ENCODE measurements at regions not wholly inside any gene's neighbourhood (a gene's known extent, or its start where the extent isn't known, plus 50 kb on each side); places are given as distances from the start of the nearest gene placed in this dataset.

DNA sequence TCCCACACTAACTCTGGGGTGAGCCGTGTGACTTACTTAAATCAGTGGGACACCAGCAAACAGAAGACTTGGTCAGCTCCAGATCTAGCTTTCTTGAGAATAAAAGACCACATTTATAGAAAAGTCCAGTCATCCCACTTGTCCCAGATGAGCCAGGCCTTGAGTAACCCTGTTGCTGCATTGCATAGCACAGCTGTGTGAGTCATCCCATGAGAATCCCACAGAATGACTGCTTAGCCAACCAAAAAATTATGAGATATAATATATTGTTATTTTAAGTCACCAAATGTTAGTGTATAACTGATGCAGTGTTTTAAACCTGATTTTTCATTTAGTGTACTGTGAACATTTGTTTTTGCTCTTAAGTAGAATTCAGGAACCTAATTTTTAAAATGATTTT, 94.2 kb upstream of the FSHR start:
- DNase-seq (ENCODE audit: low read depth, low spot score), result no peak
- no peak overlapping the region for H3K9ac ChIP-seq (ENCODE audit: insufficient read length)
- no peak overlapping the region for H3K27ac ChIP-seq
- no peaks in the 10 kb centered on the region for H3K36me3 ChIP-seq (ENCODE audit: insufficient read depth, low read length)
- H3K4me3 ChIP-seq, result no peak overlapping the region
- TF ChIP-seq EZH2 (IDR thresholded peaks at IDR 0.05) (no peak), POLR2AphosphoS5 (IDR thresholded peaks at IDR 0.05; ENCODE audit: borderline replicate concordance, low read depth, low read length) (no peak), FOXP2 (optimal IDR thresholded peaks at IDR 0.05; ENCODE audit: control extremely low read depth, extremely low read length, insufficient read depth) (no peak)
- H3K9me3 ChIP-seq (ENCODE audit: low read depth, low read length), result no peaks in the 10 kb centered on the region

DNA sequence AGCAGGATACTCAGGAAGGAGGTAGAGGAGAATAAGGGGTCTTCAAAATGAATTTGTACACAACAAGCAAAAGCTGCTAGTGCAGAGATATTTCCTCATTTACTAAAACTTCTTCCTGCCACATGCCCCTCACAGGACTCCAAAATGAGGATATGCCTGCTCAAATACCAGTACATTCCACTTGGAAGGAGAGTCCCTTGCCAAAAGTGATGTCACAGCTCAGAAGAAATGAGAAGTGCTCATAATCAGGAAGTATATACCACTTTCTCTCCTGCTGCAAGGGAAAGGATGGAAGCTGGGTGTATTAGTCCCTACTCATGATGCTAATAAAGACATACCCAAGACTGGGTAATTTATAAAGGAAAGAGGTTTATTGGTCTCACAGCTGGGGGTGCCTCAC, 87.7 kb upstream of the FSHR start:
- Histone ChIP-seq H3K36me3 (ENCODE audit: insufficient read depth, low read length) (no peaks in the 10 kb centered on the region; the same call in 1 of the 2 replicates), H3K9ac (ENCODE audit: insufficient read length) (peak overlapping the region; percentile 62), H3K27ac (peak overlapping the region; percentile 94), H3K4me3 (peak overlapping the region; percentile 27), H3K9me3 (ENCODE audit: low read depth, low read length) (no peaks in the 10 kb centered on the region)
- no peak for TF ChIP-seq FOXP2 (optimal IDR thresholded peaks at IDR 0.05; ENCODE audit: control extremely low read depth, extremely low read length, insufficient read depth)
- TF ChIP-seq POLR2AphosphoS5 (IDR thresholded peaks at IDR 0.05; ENCODE audit: borderline replicate concordance, low read depth, low read length), result no peak
- no peak for TF ChIP-seq EZH2 (IDR thresholded peaks at IDR 0.05)
- DNase-seq (ENCODE audit: low read depth, low spot score), result no peak

DNA sequence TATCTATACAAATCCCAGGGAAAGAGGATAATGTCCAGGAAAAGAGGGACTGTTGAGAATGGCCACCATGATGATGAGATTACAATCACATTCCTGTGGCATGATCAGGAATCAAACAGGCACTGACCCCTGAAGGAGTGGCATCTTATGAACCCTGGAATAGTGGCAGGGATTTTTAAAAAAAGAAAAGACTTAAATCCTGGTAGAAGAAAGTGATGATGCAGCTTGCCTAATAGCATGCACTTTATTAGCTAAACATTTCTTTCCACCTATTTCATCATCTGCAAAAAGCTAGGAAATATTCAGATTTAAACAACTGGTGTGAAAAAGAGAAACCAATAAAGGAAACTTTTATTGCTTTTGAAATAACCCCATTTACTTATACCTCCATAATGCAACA, 87.2 kb upstream of the FSHR start:
- TF ChIP-seq POLR2AphosphoS5 (IDR thresholded peaks at IDR 0.05; ENCODE audit: borderline replicate concordance, low read depth, low read length) (no peak), EZH2 (IDR thresholded peaks at IDR 0.05) (no peak), FOXP2 (optimal IDR thresholded peaks at IDR 0.05; ENCODE audit: control extremely low read depth, extremely low read length, insufficient read depth) (no peak)
- H3K9me3 ChIP-seq (ENCODE audit: low read depth, low read length), result no peaks in the 10 kb centered on the region

DNA sequence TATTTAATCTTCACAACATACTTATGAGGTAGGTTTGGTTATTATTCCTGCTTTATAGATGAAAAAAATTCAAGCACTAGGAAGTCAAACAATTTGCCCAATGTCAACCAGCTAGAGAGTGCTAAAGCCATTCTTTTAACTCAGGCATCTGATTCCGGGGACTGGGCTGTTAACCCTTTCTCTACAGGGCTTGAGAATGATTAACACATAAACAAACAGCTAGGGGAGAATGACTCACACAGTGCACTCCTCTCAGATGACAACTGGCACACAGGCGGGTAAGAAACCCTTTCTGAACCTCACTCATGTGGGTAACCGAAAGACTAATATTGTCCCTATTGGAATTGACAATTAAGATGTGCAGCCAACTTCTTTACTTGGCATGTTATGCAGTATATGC, 86.3 kb upstream of the FSHR start:
- H3K36me3 ChIP-seq (ENCODE audit: insufficient read depth, low read length), result no peaks in the 10 kb centered on the region; the same call in 1 of the 2 replicates
- TF ChIP-seq EZH2 (IDR thresholded peaks at IDR 0.05) (no peak), FOXP2 (optimal IDR thresholded peaks at IDR 0.05; ENCODE audit: control extremely low read depth, extremely low read length, insufficient read depth) (no peak), POLR2AphosphoS5 (IDR thresholded peaks at IDR 0.05; ENCODE audit: borderline replicate concordance, low read depth, low read length) (no peak)
- H3K4me3 ChIP-seq, result no peak overlapping the region
- no peak for DNase-seq (ENCODE audit: low read depth, low spot score)
- H3K27ac ChIP-seq, result no peak overlapping the region
- H3K9me3 ChIP-seq (ENCODE audit: low read depth, low read length), result no peaks in the 10 kb centered on the region
- H3K9ac ChIP-seq (ENCODE audit: insufficient read length), result no peak overlapping the region

More for the DNA sequence above, 87.2 kb upstream of the FSHR start:
- H3K4me3 ChIP-seq, result peak overlapping the region; percentile 27
- H3K27ac ChIP-seq, result peak overlapping the region; percentile 94
- peak overlapping the region; percentile 62 for H3K9ac ChIP-seq (ENCODE audit: insufficient read length)
- no peaks in the 10 kb centered on the region; the same call in 1 of the 2 replicates for H3K36me3 ChIP-seq (ENCODE audit: insufficient read depth, low read length)
- no peak for DNase-seq (ENCODE audit: low read depth, low spot score)

DNA sequence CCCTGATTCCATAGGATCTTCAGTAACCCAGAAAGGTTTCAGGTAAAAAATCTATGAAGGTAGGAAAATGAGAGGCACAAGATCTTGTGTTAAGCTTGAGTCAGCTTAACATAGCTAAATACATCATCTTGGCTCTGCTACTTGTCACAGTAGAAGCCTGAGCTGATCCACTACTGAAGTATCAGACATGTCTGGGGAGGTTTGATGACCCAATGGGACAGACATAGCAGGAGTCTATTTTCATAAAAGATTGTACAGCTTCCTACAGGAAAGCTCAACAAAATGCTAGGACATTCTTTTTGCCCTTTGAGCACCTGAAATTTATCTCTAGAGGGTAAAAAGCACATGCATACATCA, 84.3 kb upstream of the FSHR start:
- Histone ChIP-seq H3K27ac (no peak overlapping the region), H3K9ac (ENCODE audit: insufficient read length) (no peak overlapping the region), H3K4me3 (no peak overlapping the region), H3K9me3 (ENCODE audit: low read depth, low read length) (no peaks in the 10 kb centered on the region), H3K36me3 (ENCODE audit: insufficient read depth, low read length) (no peaks in the 10 kb centered on the region; the same call in 1 of the 2 replicates)
- TF ChIP-seq EZH2 (IDR thresholded peaks at IDR 0.05) (no peak), FOXP2 (optimal IDR thresholded peaks at IDR 0.05; ENCODE audit: control extremely low read depth, extremely low read length, insufficient read depth) (no peak)
- DNase-seq (ENCODE audit: low read depth, low spot score), result no peak

DNA sequence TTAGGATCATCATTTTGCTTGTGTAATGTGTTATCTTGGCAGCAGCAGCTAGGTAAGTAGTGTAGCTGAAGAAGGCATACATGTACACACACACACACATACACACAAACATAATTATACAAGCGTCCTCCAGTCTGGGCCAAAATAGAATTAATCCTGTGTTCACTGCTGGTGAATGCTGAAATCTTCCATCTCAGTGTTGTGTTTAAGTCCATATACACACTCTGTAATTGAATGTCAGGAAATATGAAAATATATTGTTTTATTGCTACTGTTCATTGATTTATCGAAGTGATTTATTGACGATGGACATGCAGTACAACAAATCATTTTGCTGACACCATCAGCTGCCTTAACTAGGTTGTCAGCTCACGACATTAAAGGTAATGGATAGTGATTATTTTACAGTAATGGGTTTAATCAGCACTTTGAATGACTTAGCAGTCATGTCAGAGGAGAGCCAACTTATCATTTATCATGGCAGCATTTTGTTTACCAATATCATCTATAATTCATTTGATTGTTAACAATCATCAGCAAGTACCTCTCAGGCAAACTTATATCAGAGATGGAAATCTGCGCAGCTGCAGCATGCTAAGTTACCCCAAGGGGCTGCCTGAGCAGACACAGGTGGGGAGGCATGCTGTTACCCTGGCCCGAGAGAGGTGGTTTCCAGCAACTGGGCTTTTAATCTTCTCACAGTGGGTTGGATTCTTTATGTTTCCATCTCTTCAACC, 83.7 kb upstream of the FSHR start:
- TF ChIP-seq EZH2 (IDR thresholded peaks at IDR 0.05) (no peak), FOXP2 (optimal IDR thresholded peaks at IDR 0.05; ENCODE audit: control extremely low read depth, extremely low read length, insufficient read depth) (no peak), POLR2AphosphoS5 (IDR thresholded peaks at IDR 0.05; ENCODE audit: borderline replicate concordance, low read depth, low read length) (no peak)
- no peak for DNase-seq (ENCODE audit: low read depth, low spot score)
- H3K27ac ChIP-seq, result no peak overlapping the region
- H3K9me3 ChIP-seq (ENCODE audit: low read depth, low read length), result no peaks in the 10 kb centered on the region
- H3K36me3 ChIP-seq (ENCODE audit: insufficient read depth, low read length), result no peaks in the 10 kb centered on the region; the same call in 1 of the 2 replicates
- no peak overlapping the region for H3K4me3 ChIP-seq
- no peak overlapping the region for H3K9ac ChIP-seq (ENCODE audit: insufficient read length)

DNA sequence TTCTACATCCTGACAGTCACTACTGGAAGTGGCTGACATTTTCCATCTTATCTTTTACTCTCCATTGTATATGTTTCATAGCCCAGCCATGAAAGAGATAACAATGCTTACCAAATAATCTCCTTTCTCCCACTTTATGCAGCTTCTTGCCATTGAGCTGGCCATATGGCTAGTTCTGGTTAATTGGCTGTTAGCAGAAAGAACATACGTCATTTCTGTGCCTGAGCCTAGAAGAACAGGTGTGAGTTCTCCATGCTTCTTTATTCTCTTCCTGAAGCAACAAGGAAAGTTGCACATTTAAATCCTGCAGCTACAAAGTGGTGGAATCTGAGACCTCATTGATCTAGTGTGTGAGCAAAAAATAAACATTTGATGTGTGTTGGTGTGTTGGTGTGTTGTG, 82.0 kb upstream of the FSHR start:
- H3K9me3 ChIP-seq (ENCODE audit: low read depth, low read length), result no peaks in the 10 kb centered on the region
- no peak for DNase-seq (ENCODE audit: low read depth, low spot score)
- no peak for TF ChIP-seq EZH2 (IDR thresholded peaks at IDR 0.05)
- no peak for TF ChIP-seq FOXP2 (optimal IDR thresholded peaks at IDR 0.05; ENCODE audit: control extremely low read depth, extremely low read length, insufficient read depth)
- no peak for TF ChIP-seq POLR2AphosphoS5 (IDR thresholded peaks at IDR 0.05; ENCODE audit: borderline replicate concordance, low read depth, low read length)
- no peak overlapping the region for H3K4me3 ChIP-seq
- no peak overlapping the region for H3K27ac ChIP-seq
- H3K36me3 ChIP-seq (ENCODE audit: insufficient read depth, low read length), result no peaks in the 10 kb centered on the region
- H3K9ac ChIP-seq (ENCODE audit: insufficient read length), result no peak overlapping the region

DNA sequence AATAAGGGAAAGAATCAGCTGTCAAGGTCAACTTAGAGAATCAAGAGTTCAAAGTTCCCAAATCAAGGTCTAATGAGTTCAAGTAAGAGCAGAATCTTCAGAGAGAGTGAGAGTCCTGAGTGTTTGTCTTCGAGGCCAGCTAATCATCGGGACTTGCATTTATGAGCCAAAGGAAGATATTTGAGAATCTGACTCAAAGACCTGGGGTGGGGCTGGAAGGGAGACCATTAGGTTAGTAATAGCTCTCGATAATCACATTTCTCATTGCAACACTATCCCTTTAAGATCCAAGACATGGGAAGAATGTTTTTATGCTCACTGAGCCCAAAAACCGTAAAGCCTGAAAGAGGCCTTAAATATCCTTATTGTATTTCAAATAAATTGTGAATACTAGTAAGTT, 72.0 kb upstream of the FSHR start:
- no peak for DNase-seq (ENCODE audit: low read depth, low spot score)
- H3K36me3 ChIP-seq (ENCODE audit: insufficient read depth, low read length), result no peaks in the 10 kb centered on the region
- H3K9ac ChIP-seq (ENCODE audit: insufficient read length), result no peak overlapping the region
- no peak overlapping the region for H3K4me3 ChIP-seq
- no peaks in the 10 kb centered on the region for H3K9me3 ChIP-seq (ENCODE audit: low read depth, low read length)
- no peak overlapping the region for H3K27ac ChIP-seq
- TF ChIP-seq FOXP2 (optimal IDR thresholded peaks at IDR 0.05; ENCODE audit: control extremely low read depth, extremely low read length, insufficient read depth) (no peak), EZH2 (IDR thresholded peaks at IDR 0.05) (no peak), POLR2AphosphoS5 (IDR thresholded peaks at IDR 0.05; ENCODE audit: borderline replicate concordance, low read depth, low read length) (no peak)

DNA sequence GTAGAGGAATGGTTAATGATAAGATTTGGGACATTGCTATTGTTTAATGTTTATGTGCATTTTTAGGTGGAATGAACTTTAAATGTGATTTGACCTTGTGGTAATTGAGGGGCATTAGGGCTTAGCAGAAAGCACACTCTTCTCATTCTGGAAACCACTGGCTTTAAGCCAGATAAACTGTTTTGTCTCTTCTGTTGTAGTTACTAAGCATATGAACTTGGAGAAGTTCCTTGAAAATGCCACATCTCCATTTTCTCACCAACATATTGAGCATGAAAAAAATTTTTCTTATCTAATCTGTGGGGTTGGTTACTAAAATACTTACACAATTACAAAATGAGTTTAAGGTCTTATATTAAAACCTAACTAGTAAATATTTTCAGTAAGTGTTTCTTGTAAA, 70.8 kb upstream of the FSHR start:
- H3K4me3 ChIP-seq, result no peak overlapping the region
- H3K27ac ChIP-seq, result no peak overlapping the region
- no peak for DNase-seq (ENCODE audit: low read depth, low spot score)
- H3K9me3 ChIP-seq (ENCODE audit: low read depth, low read length), result no peaks in the 10 kb centered on the region
- H3K36me3 ChIP-seq (ENCODE audit: insufficient read depth, low read length), result no peaks in the 10 kb centered on the region
- H3K9ac ChIP-seq (ENCODE audit: insufficient read length), result no peak overlapping the region
- no peak for TF ChIP-seq POLR2AphosphoS5 (IDR thresholded peaks at IDR 0.05; ENCODE audit: borderline replicate concordance, low read depth, low read length)
- no peak for TF ChIP-seq EZH2 (IDR thresholded peaks at IDR 0.05)
- no peak for TF ChIP-seq FOXP2 (optimal IDR thresholded peaks at IDR 0.05; ENCODE audit: control extremely low read depth, extremely low read length, insufficient read depth)

Data from SK-N-MC (cell line).